ENCODE measurements at regions not wholly inside any gene's neighbourhood (a gene's known extent, or its start where the extent isn't known, plus 50 kb on each side); places are given as distances from the start of the nearest gene placed in this dataset.

DNA sequence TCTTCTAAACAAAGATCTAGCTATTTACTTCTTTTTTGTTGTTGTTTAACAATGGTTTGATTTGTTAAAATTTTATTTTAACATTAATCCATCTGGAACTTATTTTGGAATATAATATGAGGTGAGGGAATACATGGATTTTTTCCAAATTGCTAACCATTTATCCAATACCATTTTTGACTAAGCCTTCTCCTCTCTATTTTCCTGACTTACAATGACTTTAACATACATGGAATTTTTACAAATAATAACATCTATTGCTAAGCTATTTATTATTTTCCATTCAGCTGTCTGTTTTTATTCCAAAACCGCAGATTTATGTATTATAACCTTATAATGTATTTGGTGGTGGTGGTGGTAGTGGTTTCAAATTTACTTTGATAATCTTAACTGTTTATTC is 420.3 kb upstream of the ADGRL2 start:
- no peak for DNase-seq (ENCODE audit: low spot score, unreplicated experiment)
- Mint-ChIP-seq H3K9me3 (ENCODE audit: low read depth) (peaks cover 3% of the 10 kb centered on the region), H3K4me1 (ENCODE audit: low read depth) (peaks cover 4% of the 10 kb centered on the region), H3K4me3 (ENCODE audit: low read depth) (no peak overlapping the region), H3K27me3 (no peaks in the 10 kb centered on the region), H3K36me3 (ENCODE audit: insufficient read depth) (no peaks in the 10 kb centered on the region), H3K27ac (no peak overlapping the region)
- TF ChIP-seq, protein P1, sequence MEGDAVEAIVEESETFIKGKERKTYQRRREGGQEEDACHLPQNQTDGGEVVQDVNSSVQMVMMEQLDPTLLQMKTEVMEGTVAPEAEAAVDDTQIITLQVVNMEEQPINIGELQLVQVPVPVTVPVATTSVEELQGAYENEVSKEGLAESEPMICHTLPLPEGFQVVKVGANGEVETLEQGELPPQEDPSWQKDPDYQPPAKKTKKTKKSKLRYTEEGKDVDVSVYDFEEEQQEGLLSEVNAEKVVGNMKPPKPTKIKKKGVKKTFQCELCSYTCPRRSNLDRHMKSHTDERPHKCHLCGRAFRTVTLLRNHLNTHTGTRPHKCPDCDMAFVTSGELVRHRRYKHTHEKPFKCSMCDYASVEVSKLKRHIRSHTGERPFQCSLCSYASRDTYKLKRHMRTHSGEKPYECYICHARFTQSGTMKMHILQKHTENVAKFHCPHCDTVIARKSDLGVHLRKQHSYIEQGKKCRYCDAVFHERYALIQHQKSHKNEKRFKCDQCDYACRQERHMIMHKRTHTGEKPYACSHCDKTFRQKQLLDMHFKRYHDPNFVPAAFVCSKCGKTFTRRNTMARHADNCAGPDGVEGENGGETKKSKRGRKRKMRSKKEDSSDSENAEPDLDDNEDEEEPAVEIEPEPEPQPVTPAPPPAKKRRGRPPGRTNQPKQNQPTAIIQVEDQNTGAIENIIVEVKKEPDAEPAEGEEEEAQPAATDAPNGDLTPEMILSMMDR (IDR thresholded peaks at IDR 0.05; ENCODE audit: unreplicated experiment) = no peak

DNA sequence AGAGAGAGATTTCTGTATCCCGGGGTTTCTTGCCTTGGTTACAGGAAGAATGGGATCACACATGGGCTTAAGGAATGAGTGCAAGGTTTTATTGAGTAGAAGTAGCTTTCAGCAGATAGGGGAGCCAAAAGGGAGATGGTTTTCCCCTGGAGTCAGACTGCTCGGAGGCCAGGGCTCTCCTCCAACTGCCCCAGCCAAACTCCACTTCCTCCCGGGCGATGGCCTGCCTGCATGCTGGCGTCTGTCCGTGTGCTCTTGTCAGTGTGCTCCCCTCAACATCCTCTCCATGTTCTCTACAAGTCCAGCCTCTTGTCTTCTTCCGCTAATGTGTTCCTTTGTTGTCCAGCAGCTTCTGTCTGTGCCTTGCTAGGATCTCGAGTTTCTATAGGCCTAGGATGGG is 421.3 kb upstream of the ADGRL2 start:
- H3K27me3 Mint-ChIP-seq = no peaks in the 10 kb centered on the region
- DNase-seq (ENCODE audit: low spot score, unreplicated experiment) = no peak
- TF ChIP-seq, protein P1 (IDR thresholded peaks at IDR 0.05; ENCODE audit: unreplicated experiment) = no peak
- no peak overlapping the region for H3K4me3 Mint-ChIP-seq (ENCODE audit: low read depth)
- no peak overlapping the region for H3K27ac Mint-ChIP-seq
- peaks cover 3% of the 10 kb centered on the region for H3K9me3 Mint-ChIP-seq (ENCODE audit: low read depth)
- peaks cover 4% of the 10 kb centered on the region for H3K4me1 Mint-ChIP-seq (ENCODE audit: low read depth)
- H3K36me3 Mint-ChIP-seq (ENCODE audit: insufficient read depth) = no peaks in the 10 kb centered on the region

- Mint-ChIP-seq H3K4me1 (ENCODE audit: low read depth) (peaks cover 4% of the 10 kb centered on the region), H3K27ac (no peak overlapping the region), H3K4me3 (ENCODE audit: low read depth) (no peak overlapping the region), H3K9me3 (ENCODE audit: low read depth) (no peaks in the 10 kb centered on the region), H3K27me3 (no peaks in the 10 kb centered on the region), H3K36me3 (ENCODE audit: insufficient read depth) (no peaks in the 10 kb centered on the region)
- TF ChIP-seq, protein P1 (IDR thresholded peaks at IDR 0.05; ENCODE audit: unreplicated experiment) = peak; percentile 39
- no peak for DNase-seq (ENCODE audit: low spot score, unreplicated experiment)
Observed at GRCh38 chr1:81377406-81377805, 423.3 kb upstream of the ADGRL2 start.

DNA sequence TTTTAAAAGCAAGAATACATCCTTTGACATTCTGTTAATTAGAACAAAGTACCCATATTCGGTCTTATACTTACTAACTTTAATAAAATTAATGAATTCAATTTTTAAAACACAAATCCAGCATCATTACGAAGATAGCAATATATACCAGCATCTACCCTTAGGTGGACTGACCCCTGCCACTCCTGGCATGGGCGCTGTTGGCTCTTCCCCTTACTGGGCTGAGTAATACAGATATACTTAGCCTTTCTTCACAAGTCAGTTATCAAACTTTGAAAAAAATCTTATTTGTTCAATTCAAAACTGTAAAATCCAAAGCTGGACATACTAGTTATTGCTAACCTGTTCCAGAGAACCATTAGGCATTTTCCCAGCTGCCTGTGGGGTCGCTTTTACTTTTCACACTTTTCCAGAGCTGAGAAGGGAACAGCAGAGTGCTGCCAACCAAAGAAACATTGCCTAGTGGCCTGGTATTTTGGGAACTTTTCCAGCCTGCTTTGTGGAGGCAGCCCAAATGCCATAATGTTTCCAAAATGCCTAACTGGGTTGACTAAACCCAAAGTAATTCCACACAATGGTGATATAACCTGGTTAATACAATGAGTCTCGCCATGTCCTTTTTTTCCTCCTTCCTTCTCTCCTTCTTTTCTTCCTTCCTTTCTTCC is 424.7 kb upstream of the ADGRL2 start:
- Mint-ChIP-seq H3K36me3 (ENCODE audit: insufficient read depth) (no peaks in the 10 kb centered on the region), H3K27me3 (no peaks in the 10 kb centered on the region)

DNA sequence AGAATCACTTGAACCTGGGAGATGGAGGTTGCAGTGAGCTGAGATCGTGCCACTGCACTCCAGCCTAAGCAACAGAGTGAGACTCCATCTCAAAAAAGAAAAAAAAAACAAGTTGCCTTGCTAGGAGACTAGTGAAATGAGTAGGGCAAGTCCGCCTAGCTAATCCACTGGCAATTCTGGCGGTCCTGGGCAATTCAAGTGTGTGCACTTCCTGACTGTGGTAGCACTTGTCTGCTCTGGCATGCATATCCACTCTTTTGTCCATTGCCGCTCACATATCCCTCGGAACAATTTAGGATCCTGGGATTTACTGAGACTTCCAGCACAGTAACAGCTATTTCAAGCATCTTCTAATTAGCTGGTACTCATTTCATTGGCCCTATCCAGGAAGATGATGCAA is 426.3 kb upstream of the ADGRL2 start:
- TF ChIP-seq, protein P1 (IDR thresholded peaks at IDR 0.05; ENCODE audit: unreplicated experiment) = no peak
- Mint-ChIP-seq H3K27me3 (no peaks in the 10 kb centered on the region), H3K36me3 (ENCODE audit: insufficient read depth) (no peaks in the 10 kb centered on the region), H3K4me1 (ENCODE audit: low read depth) (peaks cover 1% of the 10 kb centered on the region), H3K27ac (no peak overlapping the region), H3K9me3 (ENCODE audit: low read depth) (no peaks in the 10 kb centered on the region), H3K4me3 (ENCODE audit: low read depth) (no peak overlapping the region)
- no peak for DNase-seq (ENCODE audit: low spot score, unreplicated experiment)

More for the DNA sequence above, 424.7 kb upstream of the ADGRL2 start:
- Mint-ChIP-seq H3K27ac (no peak overlapping the region), H3K4me1 (ENCODE audit: low read depth) (peaks cover 1% of the 10 kb centered on the region), H3K4me3 (ENCODE audit: low read depth) (no peak overlapping the region), H3K9me3 (ENCODE audit: low read depth) (no peaks in the 10 kb centered on the region)
- DNase-seq (ENCODE audit: low spot score, unreplicated experiment) = no peak
- TF ChIP-seq, protein P1 (IDR thresholded peaks at IDR 0.05; ENCODE audit: unreplicated experiment) = no peak
